LNCaP clone FGC (cell line): ENCODE measurements at regions not wholly inside any gene's neighbourhood (a gene's known extent, or its start where the extent isn't known, plus 50 kb on each side); places are given as distances from the start of the nearest gene placed in this dataset.
A peak's percentile ranks its signal among the peaks of the same experiment; 100 is the strongest.
"Not testable (repeated sequence)": the region's sequence is repeated elsewhere in the genome, so short reads cannot be mapped to it uniquely, and the experiment has no call there.

ENCODE experiments used
- DNase-seq: peaks from one replicate; pipeline ENCODE4 v3.0.0-alpha.2; 2011; ENCODE audit warnings: low read depth
- H3K4me3 ChIP-seq: 2 replicates; pipeline ENCODE4 v1.5.1; 2011; ENCODE audit warnings: mild to moderate bottlenecking, low read depth, low read length, control low read depth
- TF ChIP-seq, protein P1 (sequence below): IDR thresholded peaks from 2 replicates; pipeline ENCODE4 v1.5.1; 2012; ENCODE audit warnings: mild to moderate bottlenecking; ENCODE audit not compliant: control insufficient read depth, insufficient read depth; ENCODE audit errors: extremely low read depth

DNA sequence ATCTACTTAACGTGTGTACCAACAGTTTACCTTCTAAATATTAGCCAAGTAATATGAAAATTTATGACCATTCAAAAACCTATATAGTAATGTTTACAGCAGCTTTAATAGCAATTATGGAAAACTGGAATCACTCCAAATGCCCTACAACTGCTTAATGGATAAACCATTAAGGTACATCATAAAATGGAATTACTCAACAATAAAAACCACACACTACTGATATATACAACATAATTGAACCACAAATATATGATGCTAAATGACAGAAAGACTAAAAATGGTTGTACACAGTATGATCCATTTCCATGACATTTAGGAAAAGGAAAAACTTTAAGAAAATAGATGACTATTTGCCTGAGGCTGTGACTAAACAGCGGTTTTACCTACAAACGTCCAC is 467.1 kb upstream of the EPHA6 start:
- DNase-seq, result peak; percentile 85
- TF ChIP-seq, protein P1, sequence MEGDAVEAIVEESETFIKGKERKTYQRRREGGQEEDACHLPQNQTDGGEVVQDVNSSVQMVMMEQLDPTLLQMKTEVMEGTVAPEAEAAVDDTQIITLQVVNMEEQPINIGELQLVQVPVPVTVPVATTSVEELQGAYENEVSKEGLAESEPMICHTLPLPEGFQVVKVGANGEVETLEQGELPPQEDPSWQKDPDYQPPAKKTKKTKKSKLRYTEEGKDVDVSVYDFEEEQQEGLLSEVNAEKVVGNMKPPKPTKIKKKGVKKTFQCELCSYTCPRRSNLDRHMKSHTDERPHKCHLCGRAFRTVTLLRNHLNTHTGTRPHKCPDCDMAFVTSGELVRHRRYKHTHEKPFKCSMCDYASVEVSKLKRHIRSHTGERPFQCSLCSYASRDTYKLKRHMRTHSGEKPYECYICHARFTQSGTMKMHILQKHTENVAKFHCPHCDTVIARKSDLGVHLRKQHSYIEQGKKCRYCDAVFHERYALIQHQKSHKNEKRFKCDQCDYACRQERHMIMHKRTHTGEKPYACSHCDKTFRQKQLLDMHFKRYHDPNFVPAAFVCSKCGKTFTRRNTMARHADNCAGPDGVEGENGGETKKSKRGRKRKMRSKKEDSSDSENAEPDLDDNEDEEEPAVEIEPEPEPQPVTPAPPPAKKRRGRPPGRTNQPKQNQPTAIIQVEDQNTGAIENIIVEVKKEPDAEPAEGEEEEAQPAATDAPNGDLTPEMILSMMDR, result no peak

DNA sequence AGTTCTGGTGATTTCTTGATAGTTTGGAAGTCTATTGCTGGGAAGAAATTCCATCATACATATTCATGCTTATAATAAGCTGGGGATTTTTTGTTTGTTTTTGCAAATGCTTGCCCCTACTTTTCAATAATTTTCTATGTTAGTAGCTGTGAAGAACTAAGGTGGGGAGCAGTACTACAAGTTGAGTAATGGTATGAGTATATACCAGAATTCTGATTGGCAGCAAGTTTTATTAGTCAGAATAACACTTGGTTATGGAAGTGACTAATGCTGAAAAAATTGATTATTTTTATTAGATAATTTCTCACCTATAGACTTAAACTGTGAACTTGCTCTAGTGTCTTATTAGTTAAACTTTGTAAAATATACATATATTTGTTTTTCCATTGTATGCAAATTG is 462.8 kb upstream of the EPHA6 start:
- DNase-seq, H3K4me3 ChIP-seq: not testable (repeated sequence)

More for the DNA sequence above, 467.1 kb upstream of the EPHA6 start:
- no peak overlapping the region for H3K4me3 ChIP-seq

DNA sequence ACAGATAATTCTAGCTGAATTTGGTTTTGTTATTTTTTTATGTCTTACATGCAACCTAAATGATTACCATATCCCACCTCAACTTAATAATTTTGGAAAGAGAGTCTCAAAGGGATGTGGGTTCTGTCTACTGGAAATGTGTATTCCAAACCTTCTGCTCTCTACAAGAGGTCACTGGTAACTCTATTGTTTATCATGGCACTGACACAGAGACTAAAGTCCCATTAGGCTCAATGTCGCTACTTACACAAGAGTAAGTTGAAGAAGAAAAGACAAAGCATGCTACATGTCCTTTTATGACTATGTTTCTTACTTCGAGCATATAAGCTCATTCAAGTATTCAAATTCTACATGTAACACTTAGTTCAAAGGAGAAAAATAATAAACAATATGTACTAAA is 460.3 kb upstream of the EPHA6 start:
- no peak for DNase-seq
- TF ChIP-seq, protein P1, result no peak
- no peak overlapping the region for H3K4me3 ChIP-seq

DNA sequence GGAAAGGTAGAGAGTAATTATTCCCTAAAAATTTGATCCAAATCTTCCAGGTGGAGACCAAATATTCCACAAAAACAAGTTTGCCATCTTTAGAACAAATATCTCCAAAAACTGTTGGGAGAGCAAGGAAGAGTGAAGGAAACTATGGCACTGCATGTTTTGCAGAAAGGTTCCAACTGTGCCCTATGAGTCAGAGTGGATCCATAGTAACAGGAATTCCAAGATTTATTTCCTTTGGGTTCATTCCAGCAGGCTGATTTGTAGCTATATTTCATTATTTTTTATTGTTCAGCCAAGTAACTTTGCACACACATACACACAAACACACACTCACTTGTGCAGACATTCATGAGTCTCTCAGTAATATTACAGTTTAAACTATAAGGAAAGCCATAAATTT is 459.7 kb upstream of the EPHA6 start:
- no peak overlapping the region for H3K4me3 ChIP-seq
- no peak for DNase-seq
- TF ChIP-seq, protein P1, result no peak

DNA sequence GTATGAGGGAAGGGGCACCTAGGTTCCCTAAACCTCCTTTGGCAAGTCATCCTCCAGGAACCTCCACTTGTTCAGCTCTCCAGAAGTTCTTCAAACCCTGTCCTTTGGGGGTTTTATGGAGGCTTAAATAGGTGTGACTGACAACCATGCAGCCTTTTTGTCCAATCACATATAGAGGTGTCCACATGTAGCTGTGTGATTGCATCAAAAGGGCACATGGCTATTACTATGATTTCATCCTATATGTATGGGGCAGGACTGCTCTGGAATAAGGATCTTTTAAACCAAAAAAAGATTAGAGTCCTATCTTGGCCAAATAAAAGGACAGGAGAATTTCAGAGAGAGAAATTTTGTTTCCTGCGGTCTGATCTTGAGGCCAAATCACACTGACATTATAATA is 453.2 kb upstream of the EPHA6 start:
- TF ChIP-seq, protein P1, result no peak
- H3K4me3 ChIP-seq, result no peak overlapping the region
- DNase-seq, result no peak

DNA sequence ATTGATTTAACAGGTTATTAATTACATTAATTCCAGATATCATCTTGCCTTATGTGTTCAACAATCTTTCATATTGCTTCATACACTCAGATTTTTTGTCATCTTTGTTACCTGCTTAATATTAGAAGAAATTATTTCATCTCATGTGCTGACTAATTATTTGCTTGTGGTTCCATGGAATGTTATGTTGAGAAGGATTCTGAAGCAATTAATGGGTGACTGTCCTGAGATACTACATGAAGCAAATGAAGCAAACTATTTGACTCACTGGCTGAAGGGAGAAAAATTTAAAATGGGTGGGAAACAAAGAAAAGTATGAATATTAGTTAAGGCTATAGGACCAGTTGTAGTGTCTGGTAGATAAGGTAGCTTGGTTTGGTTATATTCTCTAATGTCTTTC is 443.8 kb upstream of the EPHA6 start:
- DNase-seq, result no peak
- TF ChIP-seq, protein P1, result no peak
- H3K4me3 ChIP-seq, result no peak overlapping the region

DNA sequence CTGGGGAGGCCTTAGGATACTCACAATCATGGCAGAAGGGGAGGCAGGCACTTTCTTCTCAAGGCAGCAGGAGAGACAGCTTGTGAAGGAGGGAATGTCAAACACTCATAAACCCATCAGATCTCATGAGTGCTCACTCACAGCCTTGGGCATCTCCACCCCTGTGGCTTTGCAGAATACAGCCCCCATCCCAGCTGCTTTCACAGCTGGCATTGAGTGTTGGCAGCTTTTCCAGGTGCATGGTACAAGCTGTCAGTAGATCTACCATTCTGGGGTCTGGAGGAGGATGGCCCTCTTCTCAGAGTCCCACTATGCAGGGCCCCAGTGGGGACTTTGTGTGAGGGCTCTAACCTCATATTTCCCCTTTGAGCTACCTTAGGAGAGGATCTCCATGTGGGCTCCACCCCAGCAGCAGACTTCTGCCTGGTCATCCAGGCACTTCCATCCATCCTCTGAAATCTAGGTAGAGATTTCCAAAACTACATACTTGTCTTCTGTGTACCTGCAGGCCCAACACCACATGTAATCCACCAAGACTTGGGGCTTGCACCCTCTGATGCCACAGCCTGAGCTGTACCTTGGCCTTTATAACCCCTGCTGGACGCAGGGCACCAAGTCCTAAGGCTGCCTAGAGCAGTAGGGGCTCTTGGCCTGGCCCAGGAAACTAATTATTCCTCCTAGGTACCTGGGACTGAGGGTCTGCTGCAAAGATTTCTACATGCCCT is 404.2 kb upstream of the EPHA6 start:
- H3K4me3 ChIP-seq, result no peak overlapping the region
- TF ChIP-seq, protein P1, result no peak
- DNase-seq, result no peak
